GM23248 (cell line): ENCODE measurements at regions not wholly inside any gene's neighbourhood (a gene's known extent, or its start where the extent isn't known, plus 50 kb on each side); places are given as distances from the start of the nearest gene placed in this dataset.

ENCODE experiments used
- EZH2 ChIP-seq: fragments of 200-600 bp; sonication (generic); IDR thresholded peaks from 2 replicates; pipeline ENCODE4 v1.6.1; 2018; ENCODE audit warnings: antibody characterized with exemption, mild to moderate bottlenecking; ENCODE audit not compliant: insufficient read depth, poor library complexity, severe bottlenecking
- EZH2phosphoT487 ChIP-seq: fragments of 200-600 bp; sonication (generic); IDR thresholded peaks from 2 replicates; pipeline ENCODE4 v1.6.1; 2018; ENCODE audit warnings: antibody characterized with exemption, moderate library complexity, mild to moderate bottlenecking, low read depth; ENCODE audit not compliant: insufficient read depth

- no peak for TF ChIP-seq EZH2
- TF ChIP-seq EZH2phosphoT487 = no peak
Observed at GRCh38 chr15:81859737-81860516, 185.9 kb downstream of the MEX3B start.
